NCI-H345 treated with DMSO at 0.1 percent for 48 hours (cell line): ENCODE measurements at regions not wholly inside any gene's neighbourhood (a gene's known extent, or its start where the extent isn't known, plus 50 kb on each side); places are given as distances from the start of the nearest gene placed in this dataset.

Experiments used
- DNase-seq: peaks from one replicate; lab custom pipeline; 2025; ENCODE audit not compliant: unreplicated experiment; lab: John Stamatoyannopoulos, UW

GRCh38 chr7:67807826-67808225 is 811.2 kb downstream of the TYW1 start:
- DNase-seq = no peak

- no peak for DNase-seq
These were observed 813.0 kb downstream of the TYW1 start for GRCh38 chr7:67809586-67809985.

GRCh38 chr7:67813621-67814292 is 817.1 kb downstream of the TYW1 start:
- DNase-seq = no peak

GRCh38 chr7:67817481-67817880 is 820.8 kb downstream of the TYW1 start:
- no peak for DNase-seq

GRCh38 chr7:67821116-67821515 is 824.5 kb downstream of the TYW1 start:
- DNase-seq = no peak

- DNase-seq = no peak
These were observed 826.7 kb downstream of the TYW1 start for GRCh38 chr7:67823345-67823744.

- DNase-seq = no peak
These were observed 828.7 kb downstream of the TYW1 start for GRCh38 chr7:67825356-67825755.

GRCh38 chr7:67841896-67842295 is 845.3 kb downstream of the TYW1 start:
- no peak for DNase-seq

GRCh38 chr7:67842571-67842970 is 845.9 kb downstream of the TYW1 start:
- no peak for DNase-seq

GRCh38 chr7:67843001-67843565 is 846.5 kb downstream of the TYW1 start:
- no peak for DNase-seq

GRCh38 chr7:67843615-67844014 is 847.0 kb downstream of the TYW1 start:
- DNase-seq = no peak

- no peak for DNase-seq
These were observed 850.6 kb downstream of the TYW1 start for GRCh38 chr7:67847092-67847787.

GRCh38 chr7:67854221-67855178 is 857.9 kb downstream of the TYW1 start:
- no peak for DNase-seq

GRCh38 chr7:67855322-67855721 is 858.7 kb downstream of the TYW1 start:
- DNase-seq = no peak

GRCh38 chr7:67856046-67856445 is 859.4 kb downstream of the TYW1 start:
- no peak for DNase-seq

GRCh38 chr7:67857698-67858097 is 861.1 kb downstream of the TYW1 start:
- no peak for DNase-seq

- DNase-seq = no peak
These were observed 862.3 kb downstream of the TYW1 start for GRCh38 chr7:67858931-67859330.

GRCh38 chr7:67863911-67864310 is 867.3 kb downstream of the TYW1 start:
- DNase-seq = no peak

GRCh38 chr7:67866054-67866453 is 869.4 kb downstream of the TYW1 start:
- no peak for DNase-seq

- DNase-seq = no peak
These were observed 870.2 kb downstream of the TYW1 start for GRCh38 chr7:67866812-67867211.

GRCh38 chr7:67870396-67870795 is 873.8 kb downstream of the TYW1 start:
- DNase-seq = no peak
